IMR-90 (cell line): ENCODE measurements at regions not wholly inside any gene's neighbourhood (a gene's known extent, or its start where the extent isn't known, plus 50 kb on each side); places are given as distances from the start of the nearest gene placed in this dataset.
A peak's percentile ranks its signal among the peaks of the same experiment; 100 is the strongest.

ENCODE experiments used
- ATAC-seq: fragments of 200-7000 bp; cut with Tn5 transposase; 2 replicates; pipeline ENCODE4 v1.9.1; 2020; ENCODE audit warnings: low read depth, mild to moderate bottlenecking, moderate library complexity
- BruUV-seq: library from RNA; stranded (reverse); fragments of 400-500 nt; replicated peaks from 2 replicates; lab custom pipeline; 2021; lab: Mats Ljungman, UMichigan
- CTCF ChIA-PET: fragments of 300-600 bp; formaldehyde crosslinking; extraction: SDS; loops from one replicate; lab custom pipeline; 2021; ENCODE audit warnings: antibody characterized with exemption; lab: Yijun Ruan, JAX
- POLR2A ChIA-PET: fragments of 300-600 bp; sonication (Branson Sonifier 250); formaldehyde crosslinking; loops from one replicate; lab custom pipeline; 2022; ENCODE audit warnings: antibody characterized with exemption; ENCODE audit not compliant: unreplicated experiment; lab: Charles Lee
- DNase-seq: peaks from one replicate; pipeline ENCODE4 v3.0.0; 2013
- H2AFZ ChIP-seq: replicated peaks from 2 replicates; pipeline ENCODE3; 2013; ENCODE audit warnings: low read length, mild to moderate bottlenecking; ENCODE audit not compliant: poor library complexity
- H2AK5ac ChIP-seq: 2 replicates; pipeline ENCODE4 v1.6.1; 2013; ENCODE audit warnings: low read depth, low read length, inconsistent platforms
- H2AK9ac ChIP-seq: replicated peaks from 2 replicates; pipeline ENCODE3; 2013; ENCODE audit warnings: mild to moderate bottlenecking, low read depth, low read length, moderate library complexity; ENCODE audit not compliant: poor library complexity
- H2BK120ac ChIP-seq: 2 replicates; pipeline ENCODE4 v1.6.1; 2013; ENCODE audit warnings: low read depth, low read length, inconsistent platforms
- H2BK15ac ChIP-seq: 3 replicates; pipeline ENCODE4 v1.6.1; 2013; ENCODE audit warnings: low read depth, low read length, inconsistent platforms
- H2BK20ac ChIP-seq: 2 replicates; pipeline ENCODE4 v1.6.1; 2013; ENCODE audit warnings: low read depth, mild to moderate bottlenecking, inconsistent platforms, low read length, moderate library complexity
- H2BK5ac ChIP-seq: 2 replicates; pipeline ENCODE4 v1.6.1; 2013; ENCODE audit warnings: mild to moderate bottlenecking, low read depth, low read length, inconsistent platforms; ENCODE audit not compliant: poor library complexity, severe bottlenecking
- H3K14ac ChIP-seq: replicated peaks from 2 replicates; pipeline ENCODE4 v1.6.1; 2013; ENCODE audit warnings: low read depth, low read length, inconsistent platforms
- H3K18ac ChIP-seq: 2 replicates; pipeline ENCODE4 v1.6.1; 2013; ENCODE audit warnings: low read depth, low read length, control low read depth
- H3K23ac ChIP-seq: 2 replicates; pipeline ENCODE4 v1.6.1; 2013; ENCODE audit warnings: low read depth, low read length, inconsistent platforms
- H3K27ac ChIP-seq: 2 replicates; pipeline ENCODE4 v1.5.1; 2013; ENCODE audit warnings: mild to moderate bottlenecking, control low read depth, low read length; ENCODE audit not compliant: insufficient read depth
- H3K27me3 ChIP-seq: 2 replicates; pipeline ENCODE4 v1.6.1; 2013; ENCODE audit warnings: low read length; ENCODE audit not compliant: control insufficient read depth, insufficient read depth
- H3K36me3 ChIP-seq: 2 replicates; pipeline ENCODE4 v1.6.1; 2013; ENCODE audit warnings: low read length, mixed read lengths; ENCODE audit not compliant: control insufficient read depth, insufficient read depth
- H3K4ac ChIP-seq: 2 replicates; pipeline ENCODE4 v1.6.1; 2013; ENCODE audit warnings: low read depth, low read length, inconsistent platforms
- H3K4me1 ChIP-seq: 2 replicates; pipeline ENCODE4 v1.6.1; 2013; ENCODE audit warnings: low read length, mixed read lengths; ENCODE audit not compliant: control insufficient read depth, insufficient read depth
- H3K4me2 ChIP-seq: 2 replicates; pipeline ENCODE4 v1.6.1; 2013; ENCODE audit warnings: low read depth, mild to moderate bottlenecking, control low read depth, low read length, moderate library complexity
- H3K4me3 ChIP-seq: 2 replicates; pipeline ENCODE4 v1.5.1; 2013; ENCODE audit warnings: low read depth, mild to moderate bottlenecking, control low read depth, low read length, moderate library complexity; ENCODE audit not compliant: insufficient read depth
- H3K56ac ChIP-seq: 2 replicates; pipeline ENCODE4 v1.6.1; 2013; ENCODE audit warnings: low read length, inconsistent platforms; ENCODE audit not compliant: insufficient read depth; ENCODE audit errors: extremely low read depth
- H3K79me1 ChIP-seq, 2 experiments: 2 replicates each; pipeline ENCODE4 v1.6.1; 2013; ENCODE audit warnings: low read length in 2 of 2, inconsistent platforms in 1 of 2, low read depth in 1 of 2
- H3K9ac ChIP-seq: 2 replicates; pipeline ENCODE4 v1.6.1; 2013; ENCODE audit warnings: low read depth, low read length, control low read depth
- H3K9me1 ChIP-seq: 2 replicates; pipeline ENCODE4 v1.6.1; 2013; ENCODE audit warnings: low read length, inconsistent platforms; ENCODE audit not compliant: insufficient read depth
- H3K9me3 ChIP-seq: 2 replicates; pipeline ENCODE4 v1.6.1; 2013; ENCODE audit warnings: low read length; ENCODE audit not compliant: control insufficient read depth, insufficient read depth
- H4K20me1 ChIP-seq: 2 replicates; pipeline ENCODE4 v1.6.1; 2013; ENCODE audit warnings: low read length, inconsistent platforms; ENCODE audit not compliant: insufficient read depth
- H4K5ac ChIP-seq: 2 replicates; pipeline ENCODE4 v1.6.1; 2013; ENCODE audit warnings: mild to moderate bottlenecking, low read depth, low read length, control low read depth
- H4K8ac ChIP-seq, 2 experiments: 2 replicates each; pipeline ENCODE4 v1.6.1; 2013; ENCODE audit warnings: low read depth in 2 of 2, low read length in 2 of 2, control low read depth in 1 of 2, inconsistent platforms in 1 of 2
- H4K91ac ChIP-seq: 2 replicates; pipeline ENCODE4 v1.6.1; 2013; ENCODE audit warnings: low read depth, low read length, inconsistent platforms; ENCODE audit not compliant: insufficient read depth
- CTCF ChIP-seq: conservative IDR thresholded peaks from 2 replicates; pipeline ENCODE4 v1.5.1; 2012; ENCODE audit warnings: mild to moderate bottlenecking, low read depth, low read length, improper control_type of control experiment
- MAFK ChIP-seq: IDR thresholded peaks from 2 replicates; pipeline ENCODE4 v1.6.1; 2012; ENCODE audit warnings: low read depth, low read length, improper control_type of control experiment
- RAD21 ChIP-seq: IDR thresholded peaks from 2 replicates; pipeline ENCODE4 v1.6.1; 2012; ENCODE audit warnings: low read length, improper control_type of control experiment
- SMC3 ChIP-seq: fragments of 150-350 bp; IDR thresholded peaks from 2 replicates; pipeline ENCODE4 v1.6.1; 2016; ENCODE audit warnings: low read depth, mild to moderate bottlenecking, antibody characterized with exemption, low read length, moderate library complexity
- WGBS, 2 experiments: methylation state at CpG; one replicate each; pipeline versions ENCODE4 v1.1.5 to v1.1.7; 2013; ENCODE audit warnings: missing lambda C conversion rate in 2 of 2; ENCODE audit not compliant: insufficient read length in 1 of 2; ENCODE audit errors: extremely low coverage in 2 of 2; 5-methylcytosine and 5-hydroxymethylcytosine counted together
- dilution Hi-C: fragments of 300-500 bp; cut with HindIII; formaldehyde crosslinking; loops from one replicate; pipeline ENCODE4 v1.14.3; 2018; ENCODE audit warnings: low sequenced_read_pairs; ENCODE audit not compliant: unreplicated experiment
- in situ Hi-C: fragments of 300-500 bp; cut with MboI; formaldehyde crosslinking; loops from 3 replicates; pipeline ENCODE4 v1.14.3; 2019; ENCODE audit warnings: low sequenced_read_pairs, inconsistent platforms, mixed read lengths
- intact Hi-C: fragments of 100-400 bp; cut with micrococcal nuclease; formaldehyde crosslinking; loops from 2 replicates; pipeline ENCODE4 v1.10.0; 2022

GRCh38 chr11:106585061-106585460 lies 433.2 kb downstream of the GUCY1A2 start:
- dilution Hi-C loops = no loop called here
- Histone ChIP-seq H2BK15ac (no peak overlapping the region), H2AFZ (peak overlapping the region; percentile 68), H3K79me1 (no peaks in the 10 kb centered on the region), H3K4ac (no peak overlapping the region; the same call in 1 of the 2 replicates), H4K20me1 (no peaks in the 10 kb centered on the region), H2AK5ac (no peak overlapping the region), H2BK120ac (no peak overlapping the region), H3K23ac (no peak overlapping the region), H2BK5ac (no peak overlapping the region), H3K9me3 (no peaks in the 10 kb centered on the region; the same call in 1 of the 2 replicates), H3K9ac (no peak overlapping the region), H2BK20ac (no peak overlapping the region; the same call in 1 of the 2 replicates), H3K56ac (peak overlapping the region; percentile 1; the same call in 1 of the 2 replicates), H4K8ac (no peak overlapping the region), H3K27ac (no peak overlapping the region), H3K9me1 (no peaks in the 10 kb centered on the region), H3K4me1 (no peaks in the 10 kb centered on the region), H3K36me3 (no peaks in the 10 kb centered on the region), H3K4me3 (no peak overlapping the region), H3K4me2 (no peak overlapping the region), H4K91ac (no peak overlapping the region), H3K18ac (no peak overlapping the region), H3K14ac (no peak overlapping the region), H2AK9ac (no peak overlapping the region), H3K27me3 (no peaks in the 10 kb centered on the region), H4K5ac (no peak overlapping the region)
- intact Hi-C loops = loop anchor here (1.0 to 5.0 kb wide), 3 partner anchors 258 to 498 kb away; no protein-coding TSS in a partner anchor
- POLR2A ChIA-PET = no interaction called here
- in situ Hi-C loops = loop anchor here (25.0 kb wide), 1 partner anchor 423 kb away; no protein-coding TSS in a partner anchor
- DNase-seq = peak; percentile 51
- TF ChIP-seq SMC3 = peak; percentile 81
- peak; percentile 70 for TF ChIP-seq CTCF
- TF ChIP-seq RAD21 = peak; percentile 82
- no peak for TF ChIP-seq MAFK
- WGBS, 2 experiments = no CpG with 5 or more reads among the region's 5 CpGs
- peak; percentile 64 for ATAC-seq
- BruUV-seq = no TSS peak
- CTCF ChIA-PET = interaction anchor here (0.6 to 0.8 kb wide), 3 partner anchors 18 to 433 kb away, joined by 3 to 4 read pairs (median 3); no protein-coding TSS in a partner anchor
